SU-DHL-6 (cell line): ENCODE measurements at regions not wholly inside any gene's neighbourhood (a gene's known extent, or its start where the extent isn't known, plus 50 kb on each side); places are given as distances from the start of the nearest gene placed in this dataset.

Experiments used
- H2AFZ ChIP-seq: fragments of 200-600 bp; sonication (generic); 2 replicates; pipeline ENCODE4 v1.6.1; 2014; ENCODE audit warnings: low read depth, mild to moderate bottlenecking, moderate library complexity, mixed read lengths, antibody characterized with exemption, low read length; ENCODE audit not compliant: severe bottlenecking
- H3F3A ChIP-seq: fragments of 200-600 bp; shearing (Covaris generic); 2 replicates; pipeline ENCODE4 v1.6.0; 2016; ENCODE audit warnings: antibody characterized with exemption, mild to moderate bottlenecking; ENCODE audit not compliant: insufficient read depth
- H3K27ac ChIP-seq: fragments of 200-600 bp; sonication (generic); 2 replicates; pipeline ENCODE4 v1.5.1; 2016; ENCODE audit warnings: low read depth, mild to moderate bottlenecking, low read length, moderate library complexity, mixed read lengths
- H3K27me3 ChIP-seq: fragments of 200-600 bp; sonication (generic), shearing (Covaris generic); 2 replicates; pipeline ENCODE4 v1.6.0; 2014; ENCODE audit warnings: mild to moderate bottlenecking, low read length
- H3K36me3 ChIP-seq: fragments of 200-600 bp; sonication (generic); 2 replicates; pipeline ENCODE4 v1.6.1; 2014; ENCODE audit warnings: mild to moderate bottlenecking, low read length, mixed read lengths
- H3K4me2 ChIP-seq: fragments of 300-600, 200-600 bp; shearing (Covaris generic), sonication (generic); 2 replicates; pipeline ENCODE4 v1.6.0; 2014; ENCODE audit warnings: low read length, low read depth, mild to moderate bottlenecking; ENCODE audit not compliant: poor library complexity, severe bottlenecking
- H3K4me3 ChIP-seq: fragments of 200-600 bp; sonication (generic); 2 replicates; pipeline ENCODE4 v1.5.1; 2014; ENCODE audit warnings: antibody characterized with exemption, low read length, mild to moderate bottlenecking, mixed read lengths; ENCODE audit not compliant: insufficient read depth, poor library complexity, severe bottlenecking
- H3K79me2 ChIP-seq: fragments of 200-600 bp; sonication (generic); 2 replicates; pipeline ENCODE4 v1.6.1; 2014; ENCODE audit warnings: mild to moderate bottlenecking, low read length, moderate library complexity; ENCODE audit not compliant: insufficient read depth
- H3K9ac ChIP-seq: fragments of 200-600 bp; sonication (generic); 2 replicates; pipeline ENCODE4 v1.7.0; 2014; ENCODE audit warnings: mild to moderate bottlenecking, low read length
- H3K9me2 ChIP-seq: fragments of 200-600 bp; sonication (generic); replicated peaks from 2 replicates; pipeline ENCODE4 v1.6.1; 2014; ENCODE audit warnings: low read length; ENCODE audit not compliant: insufficient read depth
- H3K9me3 ChIP-seq: fragments of 200-600 bp; sonication (generic); 2 replicates; pipeline ENCODE4 v1.6.1; 2014; ENCODE audit warnings: low read length, mixed read lengths; ENCODE audit not compliant: insufficient read depth
- H4K20me1 ChIP-seq: fragments of 200-600 bp; sonication (generic); 2 replicates; pipeline ENCODE4 v1.6.1; 2014; ENCODE audit warnings: low read depth, mild to moderate bottlenecking, antibody characterized with exemption, low read length, moderate library complexity, mixed read lengths
- EZH2phosphoT487 ChIP-seq: fragments of 200-600 bp; sonication (generic), shearing (Covaris generic); conservative IDR thresholded peaks from 2 replicates; pipeline ENCODE4 v1.6.1; 2018; ENCODE audit warnings: mild to moderate bottlenecking, antibody characterized with exemption, low read length, moderate library complexity, mixed read lengths
- TF ChIP-seq, protein P1 (sequence below): fragments of 200-600 bp; sonication (generic); IDR thresholded peaks from one replicate; pipeline ENCODE4 v1.5.1; 2017; ENCODE audit warnings: antibody characterized with exemption, mild to moderate bottlenecking, low read length, moderate library complexity; ENCODE audit not compliant: insufficient read depth, poor library complexity, severe bottlenecking

- H3F3A ChIP-seq: no peaks in the 10 kb centered on the region
- H3K4me2 ChIP-seq: no peak overlapping the region
- no peak for TF ChIP-seq EZH2phosphoT487
- TF ChIP-seq, protein P1, sequence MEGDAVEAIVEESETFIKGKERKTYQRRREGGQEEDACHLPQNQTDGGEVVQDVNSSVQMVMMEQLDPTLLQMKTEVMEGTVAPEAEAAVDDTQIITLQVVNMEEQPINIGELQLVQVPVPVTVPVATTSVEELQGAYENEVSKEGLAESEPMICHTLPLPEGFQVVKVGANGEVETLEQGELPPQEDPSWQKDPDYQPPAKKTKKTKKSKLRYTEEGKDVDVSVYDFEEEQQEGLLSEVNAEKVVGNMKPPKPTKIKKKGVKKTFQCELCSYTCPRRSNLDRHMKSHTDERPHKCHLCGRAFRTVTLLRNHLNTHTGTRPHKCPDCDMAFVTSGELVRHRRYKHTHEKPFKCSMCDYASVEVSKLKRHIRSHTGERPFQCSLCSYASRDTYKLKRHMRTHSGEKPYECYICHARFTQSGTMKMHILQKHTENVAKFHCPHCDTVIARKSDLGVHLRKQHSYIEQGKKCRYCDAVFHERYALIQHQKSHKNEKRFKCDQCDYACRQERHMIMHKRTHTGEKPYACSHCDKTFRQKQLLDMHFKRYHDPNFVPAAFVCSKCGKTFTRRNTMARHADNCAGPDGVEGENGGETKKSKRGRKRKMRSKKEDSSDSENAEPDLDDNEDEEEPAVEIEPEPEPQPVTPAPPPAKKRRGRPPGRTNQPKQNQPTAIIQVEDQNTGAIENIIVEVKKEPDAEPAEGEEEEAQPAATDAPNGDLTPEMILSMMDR: no peak
- no peaks in the 10 kb centered on the region for H3K27me3 ChIP-seq
- no peaks in the 10 kb centered on the region for H4K20me1 ChIP-seq
- H3K9ac ChIP-seq: no peak overlapping the region
- H3K36me3 ChIP-seq: no peaks in the 10 kb centered on the region
- no peak overlapping the region for H3K4me3 ChIP-seq
- no peak overlapping the region for H2AFZ ChIP-seq
- no peaks in the 10 kb centered on the region for H3K9me3 ChIP-seq
- H3K27ac ChIP-seq: no peak overlapping the region
- H3K79me2 ChIP-seq: no peaks in the 10 kb centered on the region
- no peaks in the 10 kb centered on the region; the same call in 1 of the 2 replicates for H3K9me2 ChIP-seq
Measured at GRCh38 chr1:70573317-70573843, 162.3 kb downstream of the CTH start.

GRCh38 chr1:70581661-70582060 lies 170.6 kb downstream of the CTH start:
- H3K4me3 ChIP-seq: no peak overlapping the region
- no peak overlapping the region for H2AFZ ChIP-seq
- no peaks in the 10 kb centered on the region for H3K27me3 ChIP-seq
- no peak for TF ChIP-seq EZH2phosphoT487
- TF ChIP-seq, protein P1: no peak
- H3K9ac ChIP-seq: no peak overlapping the region
- no peaks in the 10 kb centered on the region for H3K9me2 ChIP-seq
- no peak overlapping the region for H3K27ac ChIP-seq
- no peaks in the 10 kb centered on the region for H3K79me2 ChIP-seq
- no peak overlapping the region for H3K4me2 ChIP-seq
- H3F3A ChIP-seq: no peaks in the 10 kb centered on the region
- no peaks in the 10 kb centered on the region for H4K20me1 ChIP-seq
- no peaks in the 10 kb centered on the region for H3K9me3 ChIP-seq
- H3K36me3 ChIP-seq: no peaks in the 10 kb centered on the region

DNA sequence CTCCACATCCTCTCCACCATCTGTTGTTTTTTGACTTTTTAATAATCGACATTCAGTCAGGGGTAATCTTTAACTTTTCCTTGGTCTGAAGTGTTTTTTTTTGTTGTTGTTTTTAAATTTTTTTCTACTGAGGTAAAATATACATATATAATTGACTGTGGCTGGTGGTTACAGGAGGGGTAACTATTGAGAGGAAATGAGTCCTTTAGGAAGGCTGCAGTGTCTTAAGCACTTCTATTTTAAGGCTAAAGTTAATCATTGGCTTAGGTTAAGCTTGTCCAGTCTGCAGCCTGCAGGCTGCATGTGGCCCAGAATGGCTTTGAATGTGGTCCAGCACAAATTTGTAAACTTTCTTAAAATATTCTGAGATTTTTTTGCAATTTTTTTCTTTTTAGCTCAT lies 172.5 kb downstream of the CTH start:
- Histone ChIP-seq H2AFZ (no peak overlapping the region), H3K27me3 (no peaks in the 10 kb centered on the region), H3K9me3 (no peaks in the 10 kb centered on the region), H3F3A (no peaks in the 10 kb centered on the region), H3K79me2 (no peaks in the 10 kb centered on the region), H4K20me1 (no peaks in the 10 kb centered on the region), H3K9me2 (no peaks in the 10 kb centered on the region), H3K9ac (no peak overlapping the region), H3K4me2 (no peak overlapping the region), H3K4me3 (no peak overlapping the region), H3K27ac (no peak overlapping the region), H3K36me3 (no peaks in the 10 kb centered on the region)
- no peak for TF ChIP-seq EZH2phosphoT487
- TF ChIP-seq, protein P1: no peak
